H1 (cell line): ENCODE measurements at regions not wholly inside any gene's neighbourhood (a gene's known extent, or its start where the extent isn't known, plus 50 kb on each side); places are given as distances from the start of the nearest gene placed in this dataset.

Experiments used
- CTCF ChIA-PET: fragments of 300-600 bp; sonication (Branson Sonifier 250); formaldehyde crosslinking; loops from one replicate; lab custom pipeline; 2021; ENCODE audit not compliant: partially characterized antibody; lab: Charles Lee
- POLR2A ChIA-PET: fragments of 300-600 bp; sonication (Branson Sonifier 250); formaldehyde crosslinking; loops from one replicate; lab custom pipeline; 2021; ENCODE audit warnings: inconsistent platforms; ENCODE audit not compliant: partially characterized antibody; lab: Charles Lee
- DNase-seq, 2 experiments: peaks; one replicate each; pipeline versions ENCODE4 v3.0.0 to v3.0.0-alpha.2; 2010 to 2022; ENCODE audit warnings: low spot score in 2 of 2, low read depth in 1 of 2, mixed read lengths in 1 of 2
- FAIRE-seq: peaks from 2 replicates; lab custom pipeline; 2011; peaks lifted over from hg19 to GRCh38; lab: Jason Lieb, UNC
- H2AFZ ChIP-seq: 2 replicates; pipeline ENCODE4 v1.8.1; 2012; ENCODE audit warnings: low read length, inconsistent platforms
- H2AK5ac ChIP-seq: 2 replicates; pipeline ENCODE4 v1.6.1; 2013; ENCODE audit warnings: low read depth, low read length
- H2BK120ac ChIP-seq: replicated peaks from 2 replicates; pipeline ENCODE3; 2013; ENCODE audit warnings: low read depth, low read length, inconsistent platforms
- H2BK12ac ChIP-seq: 2 replicates; pipeline ENCODE4 v1.6.1; 2013; ENCODE audit warnings: low read depth, low read length
- H2BK15ac ChIP-seq: 2 replicates; pipeline ENCODE4 v1.6.1; 2013; ENCODE audit warnings: low read length
- H2BK20ac ChIP-seq: 2 replicates; pipeline ENCODE4 v1.6.1; 2013; ENCODE audit warnings: low read length
- H2BK5ac ChIP-seq: 2 replicates; pipeline ENCODE4 v1.6.1; 2013; ENCODE audit warnings: low read depth, low read length
- H3K14ac ChIP-seq: 2 replicates; pipeline ENCODE4 v1.6.1; 2013; ENCODE audit warnings: inconsistent platforms; ENCODE audit not compliant: insufficient read length
- H3K18ac ChIP-seq: 2 replicates; pipeline ENCODE4 v1.6.1; 2013; ENCODE audit warnings: low read length; ENCODE audit errors: extremely low read depth
- H3K23ac ChIP-seq: 2 replicates; pipeline ENCODE4 v1.6.1; 2013; ENCODE audit warnings: inconsistent platforms; ENCODE audit not compliant: insufficient read length
- H3K23me2 ChIP-seq: 2 replicates; pipeline ENCODE4 v1.6.1; 2013; ENCODE audit warnings: low read depth, low read length
- H3K27ac ChIP-seq: 2 replicates; pipeline ENCODE4 v1.6.1; 2011; ENCODE audit warnings: low read depth, low read length, inconsistent platforms
- H3K27me3 ChIP-seq, 4 experiments: replicated peaks in 1 of 4; 1 replicate in 1 of 4; 2 replicates in 3 of 4; pipeline versions ENCODE4 v1.6.1 to v1.8.1; 2011 to 2013; ENCODE audit warnings: low read length in 3 of 4, mild to moderate bottlenecking in 3 of 4, inconsistent platforms in 2 of 4, mixed read lengths in 2 of 4, moderate library complexity in 1 of 4; ENCODE audit not compliant: control insufficient read depth in 3 of 4, insufficient read depth in 3 of 4; ENCODE audit errors: extremely low read depth in 1 of 4
- H3K36me3 ChIP-seq, 4 experiments: 2 replicates each; pipeline versions ENCODE4 v1.6.1 to v1.8.1; 2011 to 2013; ENCODE audit warnings: mild to moderate bottlenecking in 4 of 4, low read length in 3 of 4, moderate library complexity in 2 of 4, control low read depth in 1 of 4, inconsistent platforms in 1 of 4; ENCODE audit not compliant: insufficient read depth in 4 of 4, control insufficient read depth in 2 of 4
- H3K4ac ChIP-seq: replicated peaks from 2 replicates; pipeline ENCODE3; 2013; ENCODE audit warnings: low read length, low read depth, mixed read lengths, inconsistent platforms; ENCODE audit not compliant: insufficient read length
- H3K4me1 ChIP-seq, 4 experiments: replicated peaks in 1 of 4; 1 replicate in 1 of 4; 2 replicates in 3 of 4; pipeline versions ENCODE4 v1.6.1 to v1.8.1; 2011 to 2013; ENCODE audit warnings: low read length in 3 of 4, inconsistent platforms in 2 of 4, mixed read lengths in 1 of 4; ENCODE audit not compliant: insufficient read depth in 4 of 4, control insufficient read depth in 3 of 4
- H3K4me2 ChIP-seq, 2 experiments: 2 replicates each; pipeline versions ENCODE4 v1.6.1 to v1.8.1; 2011 to 2013; ENCODE audit warnings: low read depth in 2 of 2, low read length in 2 of 2, control low read depth in 1 of 2, inconsistent platforms in 1 of 2, mild to moderate bottlenecking in 1 of 2; ENCODE audit not compliant: insufficient read depth in 1 of 2
- H3K4me3 ChIP-seq, 4 experiments: fragments of 200-600, 300-600 bp in 1 of 4; sonication (generic), shearing (Covaris generic), sonication (Bioruptor Twin) in 1 of 4; 2 replicates each; pipeline versions ENCODE4 v1.5.1 to v1.8.1; 2011 to 2016; ENCODE audit warnings: low read length in 4 of 4, low read depth in 3 of 4, control low read depth in 2 of 4, inconsistent platforms in 2 of 4, mild to moderate bottlenecking in 2 of 4, mixed read lengths in 1 of 4, moderate library complexity in 1 of 4; ENCODE audit not compliant: insufficient read depth in 2 of 4; ENCODE audit errors: extremely low read depth in 1 of 4
- H3K56ac ChIP-seq: replicated peaks from 2 replicates; pipeline ENCODE3; 2013; ENCODE audit warnings: low read depth, mild to moderate bottlenecking, mixed read lengths, low read length, inconsistent platforms; ENCODE audit not compliant: insufficient read length
- H3K79me1 ChIP-seq: 2 replicates; pipeline ENCODE4 v1.6.1; 2013; ENCODE audit warnings: low read depth, low read length, control low read depth
- H3K79me2 ChIP-seq, 2 experiments: 2 replicates each; pipeline versions ENCODE4 v1.6.1 to v1.8.1; 2012 to 2013; ENCODE audit warnings: low read length in 2 of 2, mild to moderate bottlenecking in 2 of 2, inconsistent platforms in 1 of 2; ENCODE audit not compliant: insufficient read depth in 2 of 2, control insufficient read depth in 1 of 2
- H3K9ac ChIP-seq, 4 experiments: replicated peaks in 1 of 4; 1 replicate in 1 of 4; 2 replicates in 3 of 4; pipeline versions ENCODE4 v1.6.1 to v1.8.1; 2011 to 2013; ENCODE audit warnings: low read depth in 3 of 4, low read length in 3 of 4, control low read depth in 2 of 4, mild to moderate bottlenecking in 2 of 4, moderate library complexity in 2 of 4, inconsistent platforms in 1 of 4; ENCODE audit errors: extremely low read depth in 1 of 4
- H3K9me3 ChIP-seq, 2 experiments: 2 replicates each; pipeline versions ENCODE4 v1.6.1 to v1.8.1; 2012 to 2013; ENCODE audit warnings: mild to moderate bottlenecking in 2 of 2, moderate library complexity in 2 of 2, control low read depth in 1 of 2, inconsistent platforms in 1 of 2, low read depth in 1 of 2, low read length in 1 of 2, mixed read lengths in 1 of 2; ENCODE audit not compliant: insufficient read depth in 2 of 2
- H4K20me1 ChIP-seq, 2 experiments: replicated peaks in 1 of 2; 2 replicates each; pipeline versions ENCODE3 to v1.8.1; 2011 to 2013; ENCODE audit warnings: inconsistent platforms in 2 of 2, low read length in 2 of 2, mild to moderate bottlenecking in 1 of 2; ENCODE audit not compliant: insufficient read depth in 2 of 2, control insufficient read depth in 1 of 2
- H4K5ac ChIP-seq: 2 replicates; pipeline ENCODE4 v1.6.1; 2013; ENCODE audit warnings: low read length, low read depth, mixed read lengths, inconsistent platforms; ENCODE audit not compliant: insufficient read length
- H4K8ac ChIP-seq: 2 replicates; pipeline ENCODE4 v1.8.0; 2013; ENCODE audit warnings: mild to moderate bottlenecking, moderate library complexity, low read length, inconsistent platforms; ENCODE audit not compliant: insufficient read depth; ENCODE audit errors: extremely low read depth
- H4K91ac ChIP-seq: replicated peaks from 2 replicates; pipeline ENCODE3; 2013; ENCODE audit warnings: low read length, mixed read lengths, inconsistent platforms; ENCODE audit not compliant: insufficient read length
- RAD21 ChIP-seq, 2 experiments: IDR thresholded peaks in 1 of 2; conservative IDR thresholded peaks in 1 of 2; 2 replicates each; pipeline ENCODE4 v1.6.1; 2011; ENCODE audit warnings: low read depth in 2 of 2, low read length in 2 of 2, improper control_type of control experiment in 1 of 2, inconsistent platforms in 1 of 2, mild to moderate bottlenecking in 1 of 2, moderate library complexity in 1 of 2
- RBBP5 ChIP-seq: IDR thresholded peaks from 2 replicates; pipeline ENCODE4 v1.7.1; 2012; ENCODE audit warnings: low read depth, mild to moderate bottlenecking, inconsistent platforms, low read length, moderate library complexity, borderline replicate concordance
- USF2 ChIP-seq: IDR thresholded peaks from 2 replicates; pipeline ENCODE4 v1.6.1; 2011; ENCODE audit warnings: low read length, improper control_type of control experiment
- WGBS, 2 experiments: shearing (Covaris generic) in 1 of 2; methylation state at CpG; one replicate each; pipeline versions ENCODE4 v1.1.6 to v1.1.7; 2013 to 2015; ENCODE audit warnings: low lambda C conversion rate in 2 of 2, mixed read lengths in 2 of 2, inconsistent platforms in 1 of 2, low coverage in 1 of 2, missing lambda C conversion rate in 1 of 2; ENCODE audit not compliant: insufficient replicate concordance in 2 of 2, insufficient coverage in 1 of 2, insufficient read length in 1 of 2; ENCODE audit errors: extremely low coverage in 1 of 2, missing lambda C conversion rate in 1 of 2; 5-methylcytosine and 5-hydroxymethylcytosine counted together

GRCh38 chr5:118095115-118095514 is 893.2 kb downstream of the DTWD2 start:
- H3K4me2 ChIP-seq = no peak overlapping the region
- H3K23ac ChIP-seq = no peak overlapping the region
- H3K14ac ChIP-seq = no peak overlapping the region
- no peak overlapping the region for H3K18ac ChIP-seq
- WGBS, 2 experiments = 86% methylated on average over 2 of the region's 2 CpGs; no CpG with 5 or more reads in 1 of the 2 experiments
- FAIRE-seq = no peak
- H3K27me3 ChIP-seq = no peaks in the 10 kb centered on the region
- no peaks in the 10 kb centered on the region for H3K9me3 ChIP-seq
- H3K23me2 ChIP-seq = no peaks in the 10 kb centered on the region
- no peak overlapping the region for H3K4ac ChIP-seq
- H3K27ac ChIP-seq = no peak overlapping the region
- H3K56ac ChIP-seq = no peak overlapping the region
- ChIA-PET POLR2A (no interaction called here), CTCF (interaction anchor here (0.6 to 0.7 kb wide), 2 partner anchors 303 to 508 kb away, joined by 4 to 6 read pairs; no protein-coding TSS in a partner anchor)
- H4K8ac ChIP-seq = no peak overlapping the region
- no peak overlapping the region for H3K4me3 ChIP-seq
- H4K5ac ChIP-seq = no peak overlapping the region
- no peak overlapping the region for H2BK12ac ChIP-seq
- DNase-seq = no peak
- TF ChIP-seq RBBP5 (no peak), RAD21 (IDR thresholded peaks at IDR 0.05 in 1 of 2, conservative IDR thresholded peaks at IDR 0.05 in 1 of 2; ENCODE audit: low read depth in 2 of 2, low read length in 2 of 2) (no peak), USF2 (no peak)
- no peak overlapping the region for H2BK20ac ChIP-seq
- no peak overlapping the region for H3K9ac ChIP-seq
- H2BK5ac ChIP-seq = no peak overlapping the region
- H2AK5ac ChIP-seq = no peak overlapping the region
- H2BK120ac ChIP-seq = no peak overlapping the region
- no peaks in the 10 kb centered on the region for H3K4me1 ChIP-seq
- H2AFZ ChIP-seq = no peak overlapping the region
- H4K91ac ChIP-seq = no peak overlapping the region
- no peaks in the 10 kb centered on the region for H4K20me1 ChIP-seq
- no peaks in the 10 kb centered on the region for H3K79me1 ChIP-seq
- H2BK15ac ChIP-seq = no peak overlapping the region
- no peaks in the 10 kb centered on the region for H3K79me2 ChIP-seq
- H3K36me3 ChIP-seq = no peaks in the 10 kb centered on the region
